Stimulated activated CD4-positive, alpha-beta T cell treated with anti-CD3 and anti-CD28 coated beads, TNF-alpha, amount 100 ng/mL, for 4 hours (primary cell): ENCODE measurements at regions not wholly inside any gene's neighbourhood (a gene's known extent, or its start where the extent isn't known, plus 50 kb on each side); places are given as distances from the start of the nearest gene placed in this dataset.
"Not testable (repeated sequence)": the region's sequence is repeated elsewhere in the genome, so short reads cannot be mapped to it uniquely, and the experiment has no call there.

Experiments
- DNase-seq, 3 experiments: peaks; one replicate each; pipeline ENCODE4 v3.0.0-alpha.2; 2020; ENCODE audit warnings: low read depth in 3 of 3

GRCh38 chrX:120718969-120719368, 89.1 kb upstream of the C1GALT1C1 start:
- no peak for DNase-seq

GRCh38 chrX:120702337-120702736, 72.5 kb upstream of the C1GALT1C1 start:
- DNase-seq = not testable (repeated sequence)

- no peak for DNase-seq
Observed at GRCh38 chrX:120697053-120697452, 67.2 kb upstream of the C1GALT1C1 start.

GRCh38 chrX:120692319-120692718, 62.5 kb upstream of the C1GALT1C1 start:
- no peak for DNase-seq

GRCh38 chrX:120690941-120691340, 61.1 kb upstream of the C1GALT1C1 start:
- DNase-seq = no peak

- no peak for DNase-seq
Observed at GRCh38 chrX:120690344-120690743, 60.5 kb upstream of the C1GALT1C1 start.

- no peak for DNase-seq
Observed at GRCh38 chrX:120680090-120680489, 50.2 kb upstream of the C1GALT1C1 start.
